OCI-LY7 (cell line): ENCODE measurements at regions not wholly inside any gene's neighbourhood (a gene's known extent, or its start where the extent isn't known, plus 50 kb on each side); places are given as distances from the start of the nearest gene placed in this dataset.

Experiments used
- BruUV-seq: library from RNA; stranded (reverse); fragments of 400-500 nt; replicated peaks from 2 replicates; lab custom pipeline; 2021; lab: Mats Ljungman, UMichigan
- CTCF ChIA-PET: fragments of 300-600 bp; sonication (Branson Sonifier 250); formaldehyde crosslinking; loops from one replicate; lab custom pipeline; 2022; ENCODE audit warnings: antibody characterized with exemption; ENCODE audit not compliant: unreplicated experiment; lab: Charles Lee
- POLR2A ChIA-PET: fragments of 300-600 bp; sonication (Branson Sonifier 250); formaldehyde crosslinking; loops from one replicate; lab custom pipeline; 2022; ENCODE audit warnings: antibody characterized with exemption; lab: Charles Lee
- DNase-seq: peaks from one replicate; pipeline ENCODE4 v3.0.0-alpha.2; 2015; ENCODE audit warnings: low spot score
- H2AFZ ChIP-seq: fragments of 200-600 bp; sonication (generic), shearing (Covaris generic); 2 replicates; pipeline ENCODE4 v1.6.1; 2014; ENCODE audit warnings: mild to moderate bottlenecking, antibody characterized with exemption, low read length, moderate library complexity
- H3K27ac ChIP-seq: fragments of 200-600 bp; sonication (generic); 2 replicates; pipeline ENCODE4 v1.5.1; 2014; ENCODE audit warnings: mixed run types, low read depth, mild to moderate bottlenecking, moderate library complexity, low read length, inconsistent platforms; ENCODE audit not compliant: poor library complexity, severe bottlenecking
- H3K36me3 ChIP-seq: fragments of 200-600 bp; sonication (generic); 2 replicates; pipeline ENCODE4 v1.6.1; 2014; ENCODE audit warnings: mild to moderate bottlenecking, antibody characterized with exemption, low read length, moderate library complexity, mixed read lengths; ENCODE audit not compliant: insufficient read depth
- H3K4me1 ChIP-seq: fragments of 200-600 bp; sonication (generic); 2 replicates; pipeline ENCODE4 v1.5.1; 2014; ENCODE audit warnings: mild to moderate bottlenecking, low read length; ENCODE audit not compliant: insufficient read depth, poor library complexity, severe bottlenecking
- H3K4me2 ChIP-seq: fragments of 200-600 bp; sonication (generic); 2 replicates; pipeline ENCODE4 v1.6.1; 2014; ENCODE audit warnings: mild to moderate bottlenecking, low read length
- H3K4me3 ChIP-seq: fragments of 200-600 bp; sonication (generic); 2 replicates; pipeline ENCODE4 v1.5.1; 2014; ENCODE audit warnings: mild to moderate bottlenecking, low read depth, low read length; ENCODE audit not compliant: poor library complexity, severe bottlenecking
- H3K79me2 ChIP-seq: fragments of 200-600 bp; sonication (generic); 2 replicates; pipeline ENCODE4 v1.6.1; 2016; ENCODE audit warnings: low read depth, mild to moderate bottlenecking, low read length, moderate library complexity, mixed read lengths; ENCODE audit not compliant: insufficient read depth
- H3K9me2 ChIP-seq: fragments of 200-600 bp; sonication (generic); 2 replicates; pipeline ENCODE4 v1.6.1; 2016; ENCODE audit warnings: mild to moderate bottlenecking, low read length, mixed read lengths; ENCODE audit not compliant: insufficient read depth
- H3K9me3 ChIP-seq: fragments of 200-600 bp; sonication (generic); 2 replicates; pipeline ENCODE4 v1.6.1; 2014; ENCODE audit warnings: mild to moderate bottlenecking, mixed run types, low read length, mixed read lengths
- H4K20me1 ChIP-seq: fragments of 200-600 bp; sonication (generic); 2 replicates; pipeline ENCODE4 v1.6.1; 2014; ENCODE audit warnings: mild to moderate bottlenecking, antibody characterized with exemption, low read length, moderate library complexity, mixed read lengths; ENCODE audit not compliant: insufficient read depth
- CTCF ChIP-seq: fragments of 200-600 bp; sonication (generic); conservative IDR thresholded peaks from 2 replicates; pipeline ENCODE4 v1.5.1; 2014; ENCODE audit warnings: mild to moderate bottlenecking, antibody characterized with exemption, low read length, moderate library complexity, mixed read lengths
- EZH2phosphoT487 ChIP-seq: fragments of 200-600 bp; sonication (generic); IDR thresholded peaks from 2 replicates; pipeline ENCODE4 v1.6.1; 2018; ENCODE audit warnings: low read depth, borderline replicate concordance, mild to moderate bottlenecking, mixed run types, antibody characterized with exemption, low read length, moderate library complexity, mixed read lengths
- intact Hi-C: fragments of 100-400 bp; cut with micrococcal nuclease; formaldehyde crosslinking; loops from one replicate; pipeline ENCODE4 v1.10.0; 2022; ENCODE audit not compliant: unreplicated experiment

- DNase-seq: no peak
- intact Hi-C loops: no loop called here
- no peak overlapping the region for H3K4me3 ChIP-seq
- ChIA-PET CTCF (no interaction called here), POLR2A (no interaction called here)
- no peak overlapping the region for H3K27ac ChIP-seq
- no peaks in the 10 kb centered on the region for H3K9me3 ChIP-seq
- H3K79me2 ChIP-seq: no peaks in the 10 kb centered on the region
- no peak for TF ChIP-seq CTCF
- TF ChIP-seq EZH2phosphoT487: no peak
- H3K36me3 ChIP-seq: no peaks in the 10 kb centered on the region
- no TSS peak for BruUV-seq
- no peak overlapping the region for H2AFZ ChIP-seq
- no peaks in the 10 kb centered on the region for H3K4me1 ChIP-seq
- no peaks in the 10 kb centered on the region for H3K9me2 ChIP-seq
- H4K20me1 ChIP-seq: no peaks in the 10 kb centered on the region
- no peak overlapping the region for H3K4me2 ChIP-seq
Measured at GRCh38 chr11:116646191-116646590, 126.6 kb downstream of the BUD13 start.

- no peak overlapping the region for H3K4me3 ChIP-seq
- H3K36me3 ChIP-seq: no peaks in the 10 kb centered on the region
- ChIA-PET CTCF (no interaction called here), POLR2A (no interaction called here)
- no peak overlapping the region for H2AFZ ChIP-seq
- no peaks in the 10 kb centered on the region for H3K79me2 ChIP-seq
- H3K27ac ChIP-seq: no peak overlapping the region
- intact Hi-C loops: loop anchor here (5.0 kb wide), 1 partner anchor 193 kb away; no protein-coding TSS in a partner anchor
- no TSS peak for BruUV-seq
- no peaks in the 10 kb centered on the region for H3K4me1 ChIP-seq
- no peak for TF ChIP-seq EZH2phosphoT487
- no peak for TF ChIP-seq CTCF
- H4K20me1 ChIP-seq: no peaks in the 10 kb centered on the region
- no peaks in the 10 kb centered on the region for H3K9me2 ChIP-seq
- DNase-seq: no peak
- H3K9me3 ChIP-seq: no peaks in the 10 kb centered on the region
- no peak overlapping the region for H3K4me2 ChIP-seq
Measured at GRCh38 chr11:116644941-116645305, 127.9 kb downstream of the BUD13 start.

GRCh38 chr11:116644201-116644940 lies 128.4 kb downstream of the BUD13 start:
- Histone ChIP-seq H3K36me3 (no peaks in the 10 kb centered on the region), H3K9me3 (no peaks in the 10 kb centered on the region), H3K4me2 (no peak overlapping the region), H3K79me2 (no peaks in the 10 kb centered on the region), H2AFZ (no peak overlapping the region), H4K20me1 (no peaks in the 10 kb centered on the region), H3K4me3 (no peak overlapping the region), H3K4me1 (no peaks in the 10 kb centered on the region), H3K9me2 (no peaks in the 10 kb centered on the region), H3K27ac (no peak overlapping the region)
- DNase-seq: no peak
- ChIA-PET POLR2A (no interaction called here), CTCF (no interaction called here)
- no TSS peak for BruUV-seq
- no peak for TF ChIP-seq EZH2phosphoT487
- TF ChIP-seq CTCF: no peak
- intact Hi-C loops: loop anchor here (5.0 kb wide), 1 partner anchor 192 kb away; no protein-coding TSS in a partner anchor
